Keratinocyte (primary cell): ENCODE measurements at regions not wholly inside any gene's neighbourhood (a gene's known extent, or its start where the extent isn't known, plus 50 kb on each side); places are given as distances from the start of the nearest gene placed in this dataset.

ENCODE experiments used
- CTCF ChIP-seq, 3 experiments: IDR thresholded peaks in 1 of 3; conservative IDR thresholded peaks in 1 of 3; optimal IDR thresholded peaks in 1 of 3; 2 replicates in 2 of 3; 3 replicates in 1 of 3; pipeline versions ENCODE3 to v1.5.1; 2011; ENCODE audit warnings: low read length in 3 of 3, mild to moderate bottlenecking in 3 of 3, moderate library complexity in 2 of 3, control low read depth in 1 of 3, inconsistent platforms in 1 of 3; ENCODE audit not compliant: insufficient read depth in 2 of 3; ENCODE audit errors: extremely low read depth in 1 of 3
- EZH2 ChIP-seq: IDR thresholded peaks from one replicate; pipeline ENCODE4 v1.6.1; 2012; ENCODE audit warnings: inconsistent platforms, mild to moderate bottlenecking, low read length, moderate library complexity

GRCh38 chr7:42833411-42833810 is 78.5 kb downstream of the C7orf25 start:
- no peak for TF ChIP-seq CTCF (optimal IDR thresholded peaks at IDR 0.05 in 1 of 3, IDR thresholded peaks at IDR 0.05 in 1 of 3, conservative IDR thresholded peaks at IDR 0.05 in 1 of 3; ENCODE audit: extremely low read depth in 1 of 3, insufficient read depth in 2 of 3, low read length in 3 of 3)
- TF ChIP-seq EZH2 = no peak
